ENCODE measurements at regions not wholly inside any gene's neighbourhood (a gene's known extent, or its start where the extent isn't known, plus 50 kb on each side); places are given as distances from the start of the nearest gene placed in this dataset.

GRCh38 chr12:91261820-91262676 is 79.4 kb upstream of the DCN start:
- TF ChIP-seq POLR2A (IDR thresholded peaks at IDR 0.05) (no peak), CTCF (IDR thresholded peaks at IDR 0.05) (no peak)

Measured in heart left ventricle (tissue), 13 donors.